ENCODE measurements at regions not wholly inside any gene's neighbourhood (a gene's known extent, or its start where the extent isn't known, plus 50 kb on each side); places are given as distances from the start of the nearest gene placed in this dataset.

DNA sequence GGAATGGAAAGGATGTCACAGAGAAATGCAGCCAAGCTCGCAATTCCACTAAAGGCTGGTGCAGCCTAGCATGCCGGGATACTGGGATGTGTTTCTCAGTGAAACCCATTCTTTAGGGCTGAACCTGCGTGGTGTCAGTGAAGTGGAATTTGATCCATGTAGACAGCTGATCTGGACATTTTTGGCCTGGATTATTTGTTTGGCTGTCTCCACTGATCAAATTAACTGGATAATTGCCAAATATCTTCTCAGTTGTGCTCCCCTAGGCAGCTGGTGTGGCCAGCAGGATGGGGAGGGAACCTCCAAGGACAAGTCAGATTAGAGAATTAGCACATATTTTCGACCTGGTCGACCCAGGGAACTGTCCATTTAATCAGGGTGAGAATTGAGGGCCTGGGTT lies 318.4 kb downstream of the RPS6KC1 start:
- Histone ChIP-seq H2AFZ (ENCODE audit: low read length) (no peak overlapping the region), H3K27me3 (ENCODE audit: insufficient read depth, low read length) (no peaks in the 10 kb centered on the region; the same call in 1 of the 2 replicates), H4K20me1 (ENCODE audit: insufficient read depth, low read length) (no peaks in the 10 kb centered on the region), H3K9me3 (ENCODE audit: low read length) (no peaks in the 10 kb centered on the region), H3F3A (ENCODE audit: insufficient read depth, low read length) (no peaks in the 10 kb centered on the region), H3K4me1 (ENCODE audit: insufficient read depth, low read length, severe bottlenecking) (no peaks in the 10 kb centered on the region), H3K4me3 (ENCODE audit: low read depth, low read length, poor library complexity, severe bottlenecking) (no peak overlapping the region), H3K27ac (ENCODE audit: low read depth, low read length, poor library complexity, severe bottlenecking) (no peak overlapping the region), H3K36me3 (ENCODE audit: insufficient read depth, low read length) (no peaks in the 10 kb centered on the region), H3K9ac (ENCODE audit: low read length) (no peak overlapping the region), H3K79me2 (ENCODE audit: insufficient read depth, low read length) (no peaks in the 10 kb centered on the region), H3K9me2 (ENCODE audit: low read depth, low read length) (no peaks in the 10 kb centered on the region), H3K4me2 (ENCODE audit: low read length) (no peak overlapping the region)
- no peak for TF ChIP-seq EZH2 (IDR thresholded peaks at IDR 0.05; ENCODE audit: borderline replicate concordance, low read length)
- TF ChIP-seq, protein P1, sequence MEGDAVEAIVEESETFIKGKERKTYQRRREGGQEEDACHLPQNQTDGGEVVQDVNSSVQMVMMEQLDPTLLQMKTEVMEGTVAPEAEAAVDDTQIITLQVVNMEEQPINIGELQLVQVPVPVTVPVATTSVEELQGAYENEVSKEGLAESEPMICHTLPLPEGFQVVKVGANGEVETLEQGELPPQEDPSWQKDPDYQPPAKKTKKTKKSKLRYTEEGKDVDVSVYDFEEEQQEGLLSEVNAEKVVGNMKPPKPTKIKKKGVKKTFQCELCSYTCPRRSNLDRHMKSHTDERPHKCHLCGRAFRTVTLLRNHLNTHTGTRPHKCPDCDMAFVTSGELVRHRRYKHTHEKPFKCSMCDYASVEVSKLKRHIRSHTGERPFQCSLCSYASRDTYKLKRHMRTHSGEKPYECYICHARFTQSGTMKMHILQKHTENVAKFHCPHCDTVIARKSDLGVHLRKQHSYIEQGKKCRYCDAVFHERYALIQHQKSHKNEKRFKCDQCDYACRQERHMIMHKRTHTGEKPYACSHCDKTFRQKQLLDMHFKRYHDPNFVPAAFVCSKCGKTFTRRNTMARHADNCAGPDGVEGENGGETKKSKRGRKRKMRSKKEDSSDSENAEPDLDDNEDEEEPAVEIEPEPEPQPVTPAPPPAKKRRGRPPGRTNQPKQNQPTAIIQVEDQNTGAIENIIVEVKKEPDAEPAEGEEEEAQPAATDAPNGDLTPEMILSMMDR (IDR thresholded peaks at IDR 0.05; ENCODE audit: low read length), result no peak

- no peaks in the 10 kb centered on the region for H3K79me2 ChIP-seq (ENCODE audit: insufficient read depth, low read length)
- H2AFZ ChIP-seq (ENCODE audit: low read length), result no peak overlapping the region
- no peaks in the 10 kb centered on the region for H3K9me3 ChIP-seq (ENCODE audit: low read length)
- H3F3A ChIP-seq (ENCODE audit: insufficient read depth, low read length), result no peaks in the 10 kb centered on the region
- no peak overlapping the region for H3K9ac ChIP-seq (ENCODE audit: low read length)
- no peak overlapping the region for H3K4me2 ChIP-seq (ENCODE audit: low read length)
- H3K27ac ChIP-seq (ENCODE audit: low read depth, low read length, poor library complexity, severe bottlenecking), result no peak overlapping the region
- no peaks in the 10 kb centered on the region for H3K4me1 ChIP-seq (ENCODE audit: insufficient read depth, low read length, severe bottlenecking)
- H4K20me1 ChIP-seq (ENCODE audit: insufficient read depth, low read length), result no peaks in the 10 kb centered on the region
- H3K27me3 ChIP-seq (ENCODE audit: insufficient read depth, low read length), result no peaks in the 10 kb centered on the region; the same call in 1 of the 2 replicates
- no peak for TF ChIP-seq EZH2 (IDR thresholded peaks at IDR 0.05; ENCODE audit: borderline replicate concordance, low read length)
- TF ChIP-seq, protein P1 (IDR thresholded peaks at IDR 0.05; ENCODE audit: low read length), result no peak
- no peaks in the 10 kb centered on the region for H3K9me2 ChIP-seq (ENCODE audit: low read depth, low read length)
- no peak overlapping the region for H3K4me3 ChIP-seq (ENCODE audit: low read depth, low read length, poor library complexity, severe bottlenecking)
- no peaks in the 10 kb centered on the region for H3K36me3 ChIP-seq (ENCODE audit: insufficient read depth, low read length)
Observed at GRCh38 chr1:213370523-213370922, 319.5 kb downstream of the RPS6KC1 start.

DNA sequence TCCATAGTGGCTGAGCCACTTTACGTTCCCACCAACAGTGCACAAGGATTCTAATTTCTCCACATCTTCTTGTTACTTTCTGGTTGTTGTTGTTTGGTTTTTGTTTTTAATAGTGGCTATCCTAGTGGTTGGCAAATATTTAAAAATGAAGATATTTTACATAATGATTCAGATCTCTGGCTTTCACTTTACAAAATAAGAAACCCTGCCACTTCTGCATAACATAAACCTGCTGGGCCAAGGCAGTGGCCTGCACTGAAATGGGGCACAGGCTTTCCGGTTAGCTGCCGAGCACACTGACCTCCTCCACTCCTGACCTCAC lies 320.4 kb downstream of the RPS6KC1 start:
- no peaks in the 10 kb centered on the region for H3K9me3 ChIP-seq (ENCODE audit: low read length)
- H3F3A ChIP-seq (ENCODE audit: insufficient read depth, low read length), result no peaks in the 10 kb centered on the region
- no peaks in the 10 kb centered on the region for H3K4me1 ChIP-seq (ENCODE audit: insufficient read depth, low read length, severe bottlenecking)
- H2AFZ ChIP-seq (ENCODE audit: low read length), result no peak overlapping the region
- H3K27me3 ChIP-seq (ENCODE audit: insufficient read depth, low read length), result no peaks in the 10 kb centered on the region
- no peak overlapping the region for H3K4me3 ChIP-seq (ENCODE audit: low read depth, low read length, poor library complexity, severe bottlenecking)
- H3K27ac ChIP-seq (ENCODE audit: low read depth, low read length, poor library complexity, severe bottlenecking), result no peak overlapping the region
- no peaks in the 10 kb centered on the region for H3K36me3 ChIP-seq (ENCODE audit: insufficient read depth, low read length)
- no peaks in the 10 kb centered on the region for H3K9me2 ChIP-seq (ENCODE audit: low read depth, low read length)
- H3K4me2 ChIP-seq (ENCODE audit: low read length), result no peak overlapping the region
- no peak for TF ChIP-seq EZH2 (IDR thresholded peaks at IDR 0.05; ENCODE audit: borderline replicate concordance, low read length)
- TF ChIP-seq, protein P1 (IDR thresholded peaks at IDR 0.05; ENCODE audit: low read length), result no peak
- H4K20me1 ChIP-seq (ENCODE audit: insufficient read depth, low read length), result no peaks in the 10 kb centered on the region
- H3K79me2 ChIP-seq (ENCODE audit: insufficient read depth, low read length), result no peaks in the 10 kb centered on the region
- H3K9ac ChIP-seq (ENCODE audit: low read length), result no peak overlapping the region

Measured in OCI-LY1 (cell line).